GM23338 (cell line): ENCODE measurements at regions not wholly inside any gene's neighbourhood (a gene's known extent, or its start where the extent isn't known, plus 50 kb on each side); places are given as distances from the start of the nearest gene placed in this dataset.

Experiments
- ATAC-seq: fragments of 200-7000 bp; cut with Tn5 transposase; 3 replicates; pipeline ENCODE4 v1.9.1; 2020
- DNase-seq: peaks from one replicate; pipeline ENCODE4 v3.0.0-alpha.2; 2015; ENCODE audit warnings: low spot score
- H2AFZ ChIP-seq: fragments of 200-600 bp; sonication (generic); 2 replicates; pipeline ENCODE4 v1.8.0; 2016; ENCODE audit warnings: antibody characterized with exemption, mild to moderate bottlenecking, moderate library complexity
- H3F3A ChIP-seq: fragments of 200-600 bp; sonication (generic); replicated peaks from 2 replicates; pipeline ENCODE4 v1.8.0; 2017; ENCODE audit warnings: antibody characterized with exemption, mixed run types, low read depth
- H3K27ac ChIP-seq: fragments of 200-600 bp; sonication (generic); 2 replicates; pipeline ENCODE4 v1.6.1; 2016; ENCODE audit warnings: low read depth
- H3K27me3 ChIP-seq: fragments of 200-600 bp; sonication (generic); 2 replicates; pipeline ENCODE4 v1.8.0; 2016; ENCODE audit warnings: mild to moderate bottlenecking, mixed run types, moderate library complexity; ENCODE audit not compliant: insufficient read depth
- H3K36me3 ChIP-seq: fragments of 200-600 bp; sonication (generic); 2 replicates; pipeline ENCODE4 v1.8.0; 2016; ENCODE audit warnings: mild to moderate bottlenecking; ENCODE audit not compliant: insufficient read depth
- H3K4me1 ChIP-seq: fragments of 200-600 bp; sonication (generic); 2 replicates; pipeline ENCODE4 v1.8.0; 2016; ENCODE audit warnings: mild to moderate bottlenecking, moderate library complexity; ENCODE audit not compliant: insufficient read depth
- H3K4me2 ChIP-seq: fragments of 200-600 bp; sonication (generic); 2 replicates; pipeline ENCODE4 v1.7.1; 2017; ENCODE audit warnings: mixed run types
- H3K4me3 ChIP-seq: fragments of 200-600 bp; sonication (generic); 2 replicates; pipeline ENCODE4 v1.6.1; 2016; ENCODE audit warnings: mixed run types
- H3K79me2 ChIP-seq: fragments of 200-600 bp; sonication (generic); replicated peaks from 2 replicates; pipeline ENCODE4 v1.8.0; 2017; ENCODE audit warnings: mild to moderate bottlenecking; ENCODE audit not compliant: insufficient read depth
- H3K9me2 ChIP-seq: fragments of 200-600 bp; sonication (generic); 2 replicates; pipeline ENCODE4 v1.8.0; 2017; ENCODE audit not compliant: insufficient read depth
- H4K20me1 ChIP-seq: fragments of 200-600 bp; sonication (generic); replicated peaks from 2 replicates; pipeline ENCODE4 v1.8.0; 2017; ENCODE audit warnings: mild to moderate bottlenecking; ENCODE audit not compliant: insufficient read depth
- H3K27ac Mint-ChIP-seq: 2 replicates; pipeline ENCODE4 v1.8.0; 2020; ENCODE audit warnings: inconsistent platforms, mild to moderate bottlenecking, moderate library complexity, mixed read lengths
- H3K27me3 Mint-ChIP-seq: 3 replicates; pipeline ENCODE4 v1.8.0; 2022; ENCODE audit warnings: low read depth, mild to moderate bottlenecking, moderate library complexity, mixed read lengths, inconsistent platforms; ENCODE audit not compliant: insufficient read depth, poor library complexity
- H3K36me3 Mint-ChIP-seq: 3 replicates; pipeline ENCODE4 v1.8.0; 2021; ENCODE audit warnings: low read depth, mild to moderate bottlenecking, inconsistent platforms, moderate library complexity, mixed read lengths
- H3K4me1 Mint-ChIP-seq: 3 replicates; pipeline ENCODE4 v1.8.0; 2020; ENCODE audit warnings: mild to moderate bottlenecking, inconsistent platforms, mixed read lengths
- H3K4me3 Mint-ChIP-seq: 3 replicates; pipeline ENCODE4 v1.8.0; 2021; ENCODE audit warnings: moderate library complexity, mild to moderate bottlenecking, inconsistent platforms, mixed read lengths
- H3K9me3 Mint-ChIP-seq: 3 replicates; pipeline ENCODE4 v1.8.0; 2020; ENCODE audit warnings: moderate library complexity, mild to moderate bottlenecking, inconsistent platforms, mixed read lengths
- EZH2 ChIP-seq: fragments of 200-600 bp; sonication (generic); IDR thresholded peaks from one replicate; pipeline ENCODE4 v1.8.0; 2017; ENCODE audit warnings: antibody characterized with exemption, mild to moderate bottlenecking, low read depth; ENCODE audit not compliant: unreplicated experiment
- EZH2phosphoT487 ChIP-seq: fragments of 200-600 bp; sonication (generic); IDR thresholded peaks from one replicate; pipeline ENCODE4 v1.8.1; 2018; ENCODE audit warnings: antibody characterized with exemption; ENCODE audit not compliant: unreplicated experiment
- POLR2AphosphoS5 ChIP-seq: IDR thresholded peaks from 2 replicates; pipeline ENCODE4 v1.6.1; 2016; ENCODE audit warnings: antibody characterized with exemption, low read depth
- STAT1 ChIP-seq: IDR thresholded peaks from one replicate; pipeline ENCODE4 v1.6.1; 2016; ENCODE audit warnings: antibody characterized with exemption; ENCODE audit not compliant: unreplicated experiment
- ZNF114 ChIP-seq: fragments of 250-450 bp; sonication (Bioruptor Pico); IDR thresholded peaks from 2 replicates; pipeline ENCODE4 v1.5.0; 2020; ENCODE audit warnings: mild to moderate bottlenecking, moderate library complexity
- TF ChIP-seq, protein P1 (sequence below): fragments of 250-450 bp; sonication (Bioruptor Pico); IDR thresholded peaks from 2 replicates; pipeline ENCODE4 v1.5.0; 2020; ENCODE audit warnings: mild to moderate bottlenecking, moderate library complexity

DNA sequence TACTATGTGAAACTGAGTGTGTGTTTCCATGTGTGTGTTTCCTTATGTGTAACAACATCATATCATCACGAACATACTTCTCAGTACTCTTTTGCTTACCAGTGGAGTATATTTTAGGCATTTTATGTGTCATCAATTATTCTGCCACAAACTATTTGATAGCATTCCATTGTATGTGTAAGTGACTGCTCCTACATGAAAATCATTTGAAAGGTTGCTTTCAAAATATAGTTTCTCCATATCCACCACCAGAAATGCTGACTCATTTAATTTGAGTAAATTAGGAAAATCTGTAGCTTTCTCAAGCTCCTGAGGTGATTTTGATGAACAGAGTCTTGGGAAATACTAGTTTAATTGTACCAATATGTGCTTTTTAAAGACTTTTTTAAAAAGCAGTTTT, 376.2 kb downstream of the PCDH18 start (continued):
- TF ChIP-seq STAT1: no peak

DNA sequence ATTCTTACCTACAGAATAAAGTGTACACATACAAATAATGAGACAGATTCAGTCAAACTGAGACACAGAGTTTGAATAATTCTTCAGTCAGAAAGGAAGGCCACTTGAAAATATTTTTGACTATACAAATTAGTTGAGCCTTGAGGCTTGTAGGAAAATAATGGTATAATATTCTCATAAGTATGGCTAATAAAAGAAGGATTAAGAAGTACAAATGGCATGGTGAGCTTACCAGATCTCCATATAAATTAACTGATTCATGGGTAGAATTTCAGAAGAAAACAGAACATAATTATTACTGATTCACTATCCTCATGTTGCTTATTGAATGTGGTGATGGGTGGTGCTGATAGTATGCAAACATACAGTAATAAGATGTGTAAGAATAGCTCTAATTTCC, 401.1 kb downstream of the PCDH18 start:
- Histone ChIP-seq H3F3A (no peaks in the 10 kb centered on the region), H3K9me2 (no peaks in the 10 kb centered on the region), H2AFZ (no peak overlapping the region), H3K27ac (no peak overlapping the region), H3K4me2 (no peak overlapping the region), H3K27me3 (no peaks in the 10 kb centered on the region), H3K4me3 (no peak overlapping the region), H3K4me1 (no peaks in the 10 kb centered on the region), H3K79me2 (no peaks in the 10 kb centered on the region), H3K36me3 (no peaks in the 10 kb centered on the region), H4K20me1 (no peaks in the 10 kb centered on the region)
- H3K9me3 Mint-ChIP-seq: no peaks in the 10 kb centered on the region
- H3K4me3 Mint-ChIP-seq: no peak overlapping the region
- H3K27ac Mint-ChIP-seq: no peak overlapping the region
- no peak for ATAC-seq
- H3K4me1 Mint-ChIP-seq: no peaks in the 10 kb centered on the region
- no peak for DNase-seq
- no peaks in the 10 kb centered on the region for H3K27me3 Mint-ChIP-seq
- TF ChIP-seq EZH2phosphoT487: no peak
- no peak for TF ChIP-seq ZNF114
- TF ChIP-seq POLR2AphosphoS5: no peak
- TF ChIP-seq, protein P1, sequence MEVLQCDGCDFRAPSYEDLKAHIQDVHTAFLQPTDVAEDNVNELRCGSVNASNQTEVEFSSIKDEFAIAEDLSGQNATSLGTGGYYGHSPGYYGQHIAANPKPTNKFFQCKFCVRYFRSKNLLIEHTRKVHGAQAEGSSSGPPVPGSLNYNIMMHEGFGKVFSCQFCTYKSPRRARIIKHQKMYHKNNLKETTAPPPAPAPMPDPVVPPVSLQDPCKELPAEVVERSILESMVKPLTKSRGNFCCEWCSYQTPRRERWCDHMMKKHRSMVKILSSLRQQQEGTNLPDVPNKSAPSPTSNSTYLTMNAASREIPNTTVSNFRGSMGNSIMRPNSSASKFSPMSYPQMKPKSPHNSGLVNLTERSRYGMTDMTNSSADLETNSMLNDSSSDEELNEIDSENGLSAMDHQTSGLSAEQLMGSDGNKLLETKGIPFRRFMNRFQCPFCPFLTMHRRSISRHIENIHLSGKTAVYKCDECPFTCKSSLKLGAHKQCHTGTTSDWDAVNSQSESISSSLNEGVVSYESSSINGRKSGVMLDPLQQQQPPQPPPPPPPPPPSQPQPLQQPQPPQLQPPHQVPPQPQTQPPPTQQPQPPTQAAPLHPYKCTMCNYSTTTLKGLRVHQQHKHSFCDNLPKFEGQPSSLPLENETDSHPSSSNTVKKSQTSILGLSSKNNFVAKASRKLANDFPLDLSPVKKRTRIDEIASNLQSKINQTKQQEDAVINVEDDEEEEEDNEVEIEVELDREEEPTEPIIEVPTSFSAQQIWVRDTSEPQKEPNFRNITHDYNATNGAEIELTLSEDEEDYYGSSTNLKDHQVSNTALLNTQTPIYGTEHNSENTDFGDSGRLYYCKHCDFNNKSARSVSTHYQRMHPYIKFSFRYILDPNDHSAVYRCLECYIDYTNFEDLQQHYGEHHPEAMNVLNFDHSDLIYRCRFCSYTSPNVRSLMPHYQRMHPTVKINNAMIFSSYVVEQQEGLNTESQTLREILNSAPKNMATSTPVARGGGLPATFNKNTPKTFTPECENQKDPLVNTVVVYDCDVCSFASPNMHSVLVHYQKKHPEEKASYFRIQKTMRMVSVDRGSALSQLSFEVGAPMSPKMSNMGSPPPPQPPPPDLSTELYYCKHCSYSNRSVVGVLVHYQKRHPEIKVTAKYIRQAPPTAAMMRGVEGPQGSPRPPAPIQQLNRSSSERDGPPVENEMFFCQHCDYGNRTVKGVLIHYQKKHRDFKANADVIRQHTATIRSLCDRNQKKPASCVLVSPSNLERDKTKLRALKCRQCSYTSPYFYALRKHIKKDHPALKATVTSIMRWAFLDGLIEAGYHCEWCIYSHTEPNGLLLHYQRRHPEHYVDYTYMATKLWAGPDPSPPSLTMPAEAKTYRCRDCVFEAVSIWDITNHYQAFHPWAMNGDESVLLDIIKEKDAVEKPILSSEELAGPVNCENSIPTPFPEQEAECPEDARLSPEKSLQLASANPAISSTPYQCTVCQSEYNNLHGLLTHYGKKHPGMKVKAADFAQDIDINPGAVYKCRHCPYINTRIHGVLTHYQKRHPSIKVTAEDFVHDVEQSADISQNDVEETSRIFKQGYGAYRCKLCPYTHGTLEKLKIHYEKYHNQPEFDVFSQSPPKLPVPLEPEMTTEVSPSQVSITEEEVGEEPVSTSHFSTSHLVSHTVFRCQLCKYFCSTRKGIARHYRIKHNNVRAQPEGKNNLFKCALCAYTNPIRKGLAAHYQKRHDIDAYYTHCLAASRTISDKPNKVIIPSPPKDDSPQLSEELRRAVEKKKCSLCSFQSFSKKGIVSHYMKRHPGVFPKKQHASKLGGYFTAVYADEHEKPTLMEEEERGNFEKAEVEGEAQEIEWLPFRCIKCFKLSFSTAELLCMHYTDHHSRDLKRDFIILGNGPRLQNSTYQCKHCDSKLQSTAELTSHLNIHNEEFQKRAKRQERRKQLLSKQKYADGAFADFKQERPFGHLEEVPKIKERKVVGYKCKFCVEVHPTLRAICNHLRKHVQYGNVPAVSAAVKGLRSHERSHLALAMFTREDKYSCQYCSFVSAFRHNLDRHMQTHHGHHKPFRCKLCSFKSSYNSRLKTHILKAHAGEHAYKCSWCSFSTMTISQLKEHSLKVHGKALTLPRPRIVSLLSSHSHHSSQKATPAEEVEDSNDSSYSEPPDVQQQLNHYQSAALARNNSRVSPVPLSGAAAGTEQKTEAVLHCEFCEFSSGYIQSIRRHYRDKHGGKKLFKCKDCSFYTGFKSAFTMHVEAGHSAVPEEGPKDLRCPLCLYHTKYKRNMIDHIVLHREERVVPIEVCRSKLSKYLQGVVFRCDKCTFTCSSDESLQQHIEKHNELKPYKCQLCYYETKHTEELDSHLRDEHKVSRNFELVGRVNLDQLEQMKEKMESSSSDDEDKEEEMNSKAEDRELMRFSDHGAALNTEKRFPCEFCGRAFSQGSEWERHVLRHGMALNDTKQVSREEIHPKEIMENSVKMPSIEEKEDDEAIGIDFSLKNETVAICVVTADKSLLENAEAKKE: no peak
- TF ChIP-seq EZH2: no peak
- no peaks in the 10 kb centered on the region for H3K36me3 Mint-ChIP-seq

DNA sequence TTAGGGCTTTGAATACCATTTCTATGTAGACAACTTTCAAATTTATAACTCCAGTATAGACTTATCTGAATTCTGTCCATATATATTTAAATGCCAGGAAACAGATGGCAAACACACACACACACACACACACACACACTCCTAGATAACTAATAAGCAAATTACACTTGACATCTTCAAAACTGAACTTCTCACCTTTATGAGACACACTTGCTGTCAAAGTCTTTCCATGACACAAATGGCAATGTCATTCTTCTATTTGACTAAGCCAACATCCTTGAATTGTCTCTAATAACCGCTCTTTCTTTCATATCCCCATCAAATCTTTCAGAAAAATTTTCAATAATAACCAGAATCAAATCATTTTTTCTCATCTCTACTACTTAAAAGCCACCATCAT, 402.4 kb downstream of the PCDH18 start:
- H3K36me3 Mint-ChIP-seq: no peaks in the 10 kb centered on the region
- Histone ChIP-seq H3K4me2 (no peak overlapping the region), H3K4me3 (no peak overlapping the region), H3K36me3 (no peaks in the 10 kb centered on the region), H3F3A (no peaks in the 10 kb centered on the region), H3K27ac (no peak overlapping the region), H3K4me1 (no peaks in the 10 kb centered on the region), H3K27me3 (no peaks in the 10 kb centered on the region), H3K79me2 (no peaks in the 10 kb centered on the region), H4K20me1 (no peaks in the 10 kb centered on the region), H3K9me2 (no peaks in the 10 kb centered on the region), H2AFZ (no peak overlapping the region)
- no peaks in the 10 kb centered on the region for H3K4me1 Mint-ChIP-seq
- no peaks in the 10 kb centered on the region for H3K27me3 Mint-ChIP-seq
- DNase-seq (no peak), ATAC-seq (no peak)
- no peak overlapping the region for H3K4me3 Mint-ChIP-seq
- no peaks in the 10 kb centered on the region for H3K9me3 Mint-ChIP-seq
- H3K27ac Mint-ChIP-seq: no peak overlapping the region
- TF ChIP-seq, protein P1: no peak
- TF ChIP-seq EZH2 (no peak), ZNF114 (no peak)
